WTC11 (cell line): ENCODE measurements at regions not wholly inside any gene's neighbourhood (a gene's known extent, or its start where the extent isn't known, plus 50 kb on each side); places are given as distances from the start of the nearest gene placed in this dataset.

ENCODE experiments used
- ATAC-seq: fragments of 200-7000 bp; cut with Tn5 transposase; 2 replicates; pipeline ENCODE4 v1.10.0; 2021; ENCODE audit warnings: mild to moderate bottlenecking, moderate library complexity
- CTCF ChIA-PET: fragments of 300-600 bp; sonication (Branson Sonifier 250); formaldehyde crosslinking; loops from one replicate; lab custom pipeline; 2021; ENCODE audit warnings: antibody characterized with exemption; lab: Charles Lee
- POLR2A ChIA-PET: fragments of 350-600 bp; sonication (Branson Sonifier 250); formaldehyde crosslinking; loops from one replicate; lab custom pipeline; 2021; ENCODE audit warnings: antibody characterized with exemption; lab: Charles Lee
- DNase-seq: peaks from one replicate; pipeline ENCODE4 v3.0.0; 2021; ENCODE audit warnings: low spot score
- H3K27ac Mint-ChIP-seq: 2 replicates; pipeline ENCODE4 v1.8.0; 2021; ENCODE audit warnings: mixed read lengths
- H3K27me3 Mint-ChIP-seq: 2 replicates; pipeline ENCODE4 v1.8.0; 2021; ENCODE audit warnings: low read depth, mild to moderate bottlenecking, moderate library complexity, mixed read lengths
- H3K36me3 Mint-ChIP-seq: 2 replicates; pipeline ENCODE4 v1.8.0; 2021; ENCODE audit warnings: mixed read lengths
- H3K4me1 Mint-ChIP-seq: 2 replicates; pipeline ENCODE4 v1.8.0; 2022; ENCODE audit warnings: mixed read lengths
- H3K4me3 Mint-ChIP-seq: 2 replicates; pipeline ENCODE4 v1.8.0; 2021; ENCODE audit warnings: mild to moderate bottlenecking, moderate library complexity, mixed read lengths
- H3K9me3 Mint-ChIP-seq: 2 replicates; pipeline ENCODE4 v1.8.0; 2021; ENCODE audit warnings: mixed read lengths
- CREM ChIP-seq: sonication (generic); formaldehyde crosslinking; IDR thresholded peaks from 2 replicates; pipeline ENCODE4 v1.8.1; 2022; ENCODE audit warnings: mild to moderate bottlenecking, missing genetic modification reagents, moderate library complexity
- ETV6 ChIP-seq: sonication (generic); formaldehyde crosslinking; IDR thresholded peaks from 2 replicates; pipeline ENCODE4 v1.8.1; 2022; ENCODE audit warnings: mild to moderate bottlenecking, missing genetic modification reagents
- FOXJ3 ChIP-seq: sonication (generic); formaldehyde crosslinking; IDR thresholded peaks from 2 replicates; pipeline ENCODE4 v1.9.0; 2021; ENCODE audit warnings: missing genetic modification reagents, mild to moderate bottlenecking, borderline replicate concordance
- FOXK1 ChIP-seq: sonication (generic); formaldehyde crosslinking; IDR thresholded peaks from 2 replicates; pipeline ENCODE4 v1.8.0; 2022; ENCODE audit warnings: mild to moderate bottlenecking, moderate library complexity, missing genetic modification reagents
- FOXP1 ChIP-seq: sonication (generic); formaldehyde crosslinking; IDR thresholded peaks from 2 replicates; pipeline ENCODE4 v1.8.0; 2022; ENCODE audit warnings: missing genetic modification reagents, mild to moderate bottlenecking, moderate library complexity, borderline replicate concordance
- IRF2 ChIP-seq: sonication (generic); formaldehyde crosslinking; IDR thresholded peaks from 2 replicates; pipeline ENCODE4 v1.8.0; 2022; ENCODE audit warnings: low read depth, missing genetic modification reagents, borderline replicate concordance
- NR1H2 ChIP-seq: sonication (generic); formaldehyde crosslinking; IDR thresholded peaks from 2 replicates; pipeline ENCODE4 v1.9.0; 2021; ENCODE audit warnings: mild to moderate bottlenecking, moderate library complexity, missing genetic modification reagents
- NR3C1 ChIP-seq: sonication (generic); formaldehyde crosslinking; conservative IDR thresholded peaks from 2 replicates; pipeline ENCODE4 v1.8.1; 2023; ENCODE audit warnings: low read depth, mild to moderate bottlenecking, missing genetic modification reagents
- PRRX2 ChIP-seq: fragments of 250-450 bp; sonication (Bioruptor Pico); IDR thresholded peaks from 2 replicates; pipeline ENCODE4 v1.8.0; 2021; ENCODE audit warnings: mild to moderate bottlenecking
- RORB ChIP-seq: fragments of 250-450 bp; sonication (Bioruptor Pico); IDR thresholded peaks from 2 replicates; pipeline ENCODE4 v1.9.0; 2021; ENCODE audit warnings: mild to moderate bottlenecking
- SP1 ChIP-seq: sonication (generic); formaldehyde crosslinking; conservative IDR thresholded peaks from 2 replicates; pipeline ENCODE4 v1.8.1; 2022; ENCODE audit warnings: missing genetic modification reagents
- ZNF219 ChIP-seq: sonication (generic); formaldehyde crosslinking; IDR thresholded peaks from 2 replicates; pipeline ENCODE4 v1.8.0; 2023; ENCODE audit warnings: missing genetic modification reagents, mild to moderate bottlenecking, borderline replicate concordance
- ZNF671 ChIP-seq: fragments of 250-450 bp; sonication (Bioruptor Pico); IDR thresholded peaks from 2 replicates; pipeline ENCODE4 v1.8.0; 2021; ENCODE audit warnings: mild to moderate bottlenecking
- TF ChIP-seq, protein P1 (sequence below): sonication (generic); formaldehyde crosslinking; IDR thresholded peaks from 2 replicates; pipeline ENCODE4 v1.8.1; 2022; ENCODE audit warnings: low read depth, mild to moderate bottlenecking, moderate library complexity, missing genetic modification reagents, borderline replicate concordance
- TF ChIP-seq, protein P2 (sequence below): sonication (generic); formaldehyde crosslinking; conservative IDR thresholded peaks from 2 replicates; pipeline ENCODE4 v1.8.1; 2022; ENCODE audit warnings: mild to moderate bottlenecking, missing genetic modification reagents
- TF ChIP-seq, protein P3 (sequence below): sonication (generic); formaldehyde crosslinking; IDR thresholded peaks from 2 replicates; pipeline ENCODE4 v1.8.0; 2023; ENCODE audit warnings: missing genetic modification reagents
- TF ChIP-seq, protein P4 (sequence below): sonication (generic); formaldehyde crosslinking; IDR thresholded peaks from 2 replicates; pipeline ENCODE4 v1.8.1; 2023; ENCODE audit warnings: mild to moderate bottlenecking, missing genetic modification reagents
- TF ChIP-seq, protein P5 (sequence below): sonication (generic); formaldehyde crosslinking; IDR thresholded peaks from 2 replicates; pipeline ENCODE4 v1.8.1; 2023; ENCODE audit warnings: mild to moderate bottlenecking, missing genetic modification reagents, moderate library complexity

DNA sequence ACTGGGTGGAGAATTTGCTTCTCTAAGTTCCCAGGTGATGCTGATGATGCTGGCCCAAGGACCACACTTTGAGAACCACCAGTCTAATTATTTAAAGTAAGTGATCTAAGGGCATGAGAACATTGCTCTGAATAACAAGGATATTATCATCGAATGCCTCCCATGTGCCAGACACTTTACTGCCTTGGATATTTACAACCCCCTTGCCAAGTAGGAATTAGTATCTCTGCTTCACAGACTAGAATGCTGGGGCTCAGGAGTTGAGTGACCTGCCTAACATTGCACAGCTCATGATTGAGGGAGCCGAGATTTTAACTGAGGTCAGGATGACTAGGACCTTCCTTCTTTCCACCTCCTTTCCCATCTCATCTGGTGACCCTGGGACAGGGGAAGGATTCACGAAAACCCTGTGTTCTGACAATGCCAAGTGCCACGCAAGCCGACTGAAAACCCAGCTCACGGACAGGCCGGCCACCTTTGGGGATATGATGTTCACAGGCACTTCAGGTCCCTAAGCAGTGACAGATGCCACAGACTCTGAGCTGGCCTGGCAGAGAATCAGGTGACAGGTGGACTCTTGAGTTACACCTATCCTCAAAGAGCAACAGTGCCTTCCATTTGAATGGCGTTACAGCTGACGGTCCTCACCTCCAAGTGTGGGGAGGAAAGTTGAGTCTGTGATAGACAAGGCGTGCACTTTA is 230.7 kb downstream of the TOMM20 start (continued):
- no peak for TF ChIP-seq SP1 (CRISPR knock-in tag)
- no peak for TF ChIP-seq NR3C1 (CRISPR knock-in tag)
- no peak for TF ChIP-seq NR1H2
- TF ChIP-seq FOXK1 (CRISPR knock-in tag): no peak
- no peak for TF ChIP-seq FOXJ3 (CRISPR knock-in tag)
- TF ChIP-seq, protein P1, sequence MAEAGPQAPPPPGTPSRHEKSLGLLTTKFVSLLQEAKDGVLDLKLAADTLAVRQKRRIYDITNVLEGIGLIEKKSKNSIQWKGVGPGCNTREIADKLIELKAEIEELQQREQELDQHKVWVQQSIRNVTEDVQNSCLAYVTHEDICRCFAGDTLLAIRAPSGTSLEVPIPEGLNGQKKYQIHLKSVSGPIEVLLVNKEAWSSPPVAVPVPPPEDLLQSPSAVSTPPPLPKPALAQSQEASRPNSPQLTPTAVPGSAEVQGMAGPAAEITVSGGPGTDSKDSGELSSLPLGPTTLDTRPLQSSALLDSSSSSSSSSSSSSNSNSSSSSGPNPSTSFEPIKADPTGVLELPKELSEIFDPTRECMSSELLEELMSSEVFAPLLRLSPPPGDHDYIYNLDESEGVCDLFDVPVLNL (CRISPR knock-in tag): no peak
- TF ChIP-seq, protein P2, sequence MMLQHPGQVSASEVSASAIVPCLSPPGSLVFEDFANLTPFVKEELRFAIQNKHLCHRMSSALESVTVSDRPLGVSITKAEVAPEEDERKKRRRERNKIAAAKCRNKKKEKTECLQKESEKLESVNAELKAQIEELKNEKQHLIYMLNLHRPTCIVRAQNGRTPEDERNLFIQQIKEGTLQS (CRISPR knock-in tag): no peak
- TF ChIP-seq, all 79 proteins: peak for 0

DNA sequence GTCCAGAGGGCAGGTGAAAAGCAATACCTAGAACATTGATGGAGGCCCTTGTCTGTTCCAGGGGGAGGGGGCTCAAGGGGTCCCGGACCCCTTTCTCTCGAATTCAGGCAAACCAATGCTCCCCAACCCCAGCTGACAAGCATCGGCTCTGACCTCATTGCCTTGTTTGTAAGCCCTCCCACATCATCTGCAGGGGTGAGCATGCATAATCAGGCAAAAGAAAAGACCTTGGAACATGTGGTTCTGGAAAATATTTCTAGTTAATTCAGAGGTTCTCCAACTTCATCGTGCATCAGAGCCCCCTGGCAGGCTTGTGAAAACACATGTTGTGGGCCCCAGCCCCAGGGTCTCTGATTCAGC is 231.3 kb downstream of the TOMM20 start:
- no peaks in the 10 kb centered on the region for H3K36me3 Mint-ChIP-seq
- TF ChIP-seq, protein P3, sequence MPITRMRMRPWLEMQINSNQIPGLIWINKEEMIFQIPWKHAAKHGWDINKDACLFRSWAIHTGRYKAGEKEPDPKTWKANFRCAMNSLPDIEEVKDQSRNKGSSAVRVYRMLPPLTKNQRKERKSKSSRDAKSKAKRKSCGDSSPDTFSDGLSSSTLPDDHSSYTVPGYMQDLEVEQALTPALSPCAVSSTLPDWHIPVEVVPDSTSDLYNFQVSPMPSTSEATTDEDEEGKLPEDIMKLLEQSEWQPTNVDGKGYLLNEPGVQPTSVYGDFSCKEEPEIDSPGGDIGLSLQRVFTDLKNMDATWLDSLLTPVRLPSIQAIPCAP (CRISPR knock-in tag): no peak
- TF ChIP-seq RORB (no peak), FOXP1 (CRISPR knock-in tag) (no peak), IRF2 (CRISPR knock-in tag) (no peak), CREM (CRISPR knock-in tag) (no peak), PRRX2 (CRISPR knock-in tag) (no peak), ZNF671 (CRISPR knock-in tag) (no peak), ETV6 (CRISPR knock-in tag) (no peak), ZNF219 (CRISPR knock-in tag) (no peak)
- TF ChIP-seq, protein P1 (CRISPR knock-in tag): no peak
- TF ChIP-seq, protein P4, sequence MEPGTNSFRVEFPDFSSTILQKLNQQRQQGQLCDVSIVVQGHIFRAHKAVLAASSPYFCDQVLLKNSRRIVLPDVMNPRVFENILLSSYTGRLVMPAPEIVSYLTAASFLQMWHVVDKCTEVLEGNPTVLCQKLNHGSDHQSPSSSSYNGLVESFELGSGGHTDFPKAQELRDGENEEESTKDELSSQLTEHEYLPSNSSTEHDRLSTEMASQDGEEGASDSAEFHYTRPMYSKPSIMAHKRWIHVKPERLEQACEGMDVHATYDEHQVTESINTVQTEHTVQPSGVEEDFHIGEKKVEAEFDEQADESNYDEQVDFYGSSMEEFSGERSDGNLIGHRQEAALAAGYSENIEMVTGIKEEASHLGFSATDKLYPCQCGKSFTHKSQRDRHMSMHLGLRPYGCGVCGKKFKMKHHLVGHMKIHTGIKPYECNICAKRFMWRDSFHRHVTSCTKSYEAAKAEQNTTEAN (CRISPR knock-in tag): no peak
- TF ChIP-seq, protein P5, sequence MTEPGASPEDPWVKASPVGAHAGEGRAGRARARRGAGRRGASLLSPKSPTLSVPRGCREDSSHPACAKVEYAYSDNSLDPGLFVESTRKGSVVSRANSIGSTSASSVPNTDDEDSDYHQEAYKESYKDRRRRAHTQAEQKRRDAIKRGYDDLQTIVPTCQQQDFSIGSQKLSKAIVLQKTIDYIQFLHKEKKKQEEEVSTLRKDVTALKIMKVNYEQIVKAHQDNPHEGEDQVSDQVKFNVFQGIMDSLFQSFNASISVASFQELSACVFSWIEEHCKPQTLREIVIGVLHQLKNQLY (CRISPR knock-in tag): no peak
- TF ChIP-seq, all 79 proteins: peak for 0
- Mint-ChIP-seq H3K4me1 (peaks cover 29% of the 10 kb centered on the region), H3K27ac (no peak overlapping the region), H3K9me3 (no peaks in the 10 kb centered on the region), H3K27me3 (no peaks in the 10 kb centered on the region), H3K4me3 (no peak overlapping the region)
- CTCF ChIA-PET: no interaction called here
- ATAC-seq (no peak), DNase-seq (no peak)
- POLR2A ChIA-PET: no interaction called here
